Gastrocnemius medialis (tissue), 4 donors: ENCODE measurements at regions not wholly inside any gene's neighbourhood (a gene's known extent, or its start where the extent isn't known, plus 50 kb on each side); places are given as distances from the start of the nearest gene placed in this dataset.

Experiments used
- ATAC-seq, 2 donors: fragments of 150-250 bp; one replicate each; pipeline ENCODE4 v1.9.1; 2016
- DNase-seq, 2 donors: peaks; one replicate each; pipeline ENCODE4 v3.0.0-alpha.2; 2019
- H3K27ac ChIP-seq, 4 donors: fragments of 200-600 bp; sonication (generic); 1 replicate in 1 of 4; 2 replicates in 3 of 4; pipeline ENCODE4 v1.5.1; 2016 to 2018; ENCODE audit warnings: mild to moderate bottlenecking in 2 of 4, moderate library complexity in 1 of 4
- H3K27me3 ChIP-seq, 3 donors: fragments of 200-600 bp; sonication (generic) in 2 of 3; 1 replicate in 1 of 3; 2 replicates in 2 of 3; pipeline versions ENCODE4 v1.5.1 to v1.6.0; 2016 to 2019; ENCODE audit warnings: mild to moderate bottlenecking in 1 of 3, moderate library complexity in 1 of 3
- H3K36me3 ChIP-seq, 2 donors: fragments of 200-600 bp; sonication (generic) in 1 of 2; one replicate each; pipeline ENCODE4 v1.5.1; 2017 to 2018
- H3K4me1 ChIP-seq, 2 donors: fragments of 200-600 bp; sonication (generic) in 1 of 2; one replicate each; pipeline ENCODE4 v1.5.1; 2016 to 2017; ENCODE audit warnings: mild to moderate bottlenecking in 2 of 2
- H3K4me3 ChIP-seq, 4 donors: fragments of 200-600 bp; sonication (generic) in 3 of 4; 1 replicate in 1 of 4; 2 replicates in 3 of 4; pipeline ENCODE4 v1.5.1; 2016 to 2019; ENCODE audit warnings: mild to moderate bottlenecking in 2 of 4
- H3K9me3 ChIP-seq, 3 donors: fragments of 200-600 bp; sonication (generic) in 2 of 3; 1 replicate in 1 of 3; 2 replicates in 2 of 3; pipeline ENCODE4 v1.5.1; 2016 to 2019
- CTCF ChIP-seq, 5 experiments: fragments of 450-650 bp in 3 of 5; fragments of 200-600 bp in 2 of 5; sonication (generic) in 2 of 5; IDR thresholded peaks in 4 of 5; conservative IDR thresholded peaks in 1 of 5; 1 replicate in 4 of 5; 2 replicates in 1 of 5; pipeline ENCODE4 v1.5.1; 2016 to 2019; ENCODE audit warnings: antibody characterized with exemption in 5 of 5, mild to moderate bottlenecking in 3 of 5, moderate library complexity in 3 of 5
- POLR2A ChIP-seq, 2 donors: fragments of 450-650 bp; IDR thresholded peaks; one replicate each; pipeline ENCODE4 v1.6.1; 2017; ENCODE audit warnings: antibody characterized with exemption in 2 of 2, mild to moderate bottlenecking in 2 of 2, moderate library complexity in 2 of 2
- in situ Hi-C, 4 donors: fragments of 200-750 bp; cut with MboI; loops; one replicate each; pipeline versions ENCODE4 v1.15.0 to v1.8.0; 2017; ENCODE audit warnings: low sequenced_read_pairs in 4 of 4
- intact Hi-C: fragments of 100-400 bp; cut with DNase I; formaldehyde crosslinking; loops from one replicate; pipeline ENCODE4 v1.15.1; 2023; ENCODE audit warnings: low total_unique reads

- TF ChIP-seq POLR2A (IDR thresholded peaks at IDR 0.05) (no peak), CTCF (IDR thresholded peaks at IDR 0.05 in 4 of 5, conservative IDR thresholded peaks at IDR 0.05 in 1 of 5) (no peak)
- Histone ChIP-seq H3K9me3 (no peaks in the 10 kb centered on the region), H3K4me1 (no peaks in the 10 kb centered on the region), H3K27me3 (no peaks in the 10 kb centered on the region), H3K36me3 (no peaks in the 10 kb centered on the region), H3K4me3 (no peak overlapping the region), H3K27ac (no peak overlapping the region)
- in situ Hi-C loops (no loop called here), intact Hi-C loops (no loop called here)
- DNase-seq, result no peak
- no peak for ATAC-seq
Measured at GRCh38 chr2:100662866-100663265, 100.1 kb downstream of the PDCL3 start.

DNA sequence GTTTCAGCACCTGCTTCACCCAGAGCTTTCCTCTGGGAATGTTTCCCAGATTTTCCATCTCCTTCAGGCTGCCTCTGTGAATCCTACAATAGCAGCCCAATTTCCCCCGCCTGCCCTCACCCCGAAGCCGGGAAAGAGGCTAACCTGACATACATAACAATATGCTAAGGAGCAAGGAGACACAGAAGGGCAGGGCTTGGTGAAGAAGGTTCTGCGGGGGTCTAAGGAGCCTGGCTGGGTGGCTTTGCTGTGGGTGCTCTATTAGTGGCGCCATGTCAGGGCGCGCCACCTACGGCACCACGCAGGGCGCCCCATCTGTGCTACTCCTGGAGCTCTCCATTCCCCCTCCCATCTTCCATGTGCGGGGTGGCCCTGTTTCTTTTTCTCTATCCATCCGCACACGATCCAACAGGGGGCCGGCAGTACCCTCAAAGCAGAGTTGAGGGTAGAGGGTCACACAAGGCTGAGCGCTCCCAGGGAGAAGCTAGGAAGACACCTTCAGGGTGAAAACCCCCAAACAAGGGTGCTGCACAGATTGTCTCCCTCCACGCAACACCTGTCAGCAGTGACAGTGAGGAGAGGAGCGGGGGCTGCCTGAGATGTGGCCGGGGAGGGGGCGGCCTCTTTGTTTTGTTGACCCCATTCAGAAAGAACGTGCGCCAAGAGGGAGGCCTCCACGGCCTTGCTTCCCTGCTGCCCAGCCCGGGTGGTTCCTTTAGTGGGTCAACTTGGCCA, 101.4 kb downstream of the PDCL3 start:
- in situ Hi-C loops, result no loop called here
- no peaks in the 10 kb centered on the region for H3K36me3 ChIP-seq
- DNase-seq, result no peak

DNA sequence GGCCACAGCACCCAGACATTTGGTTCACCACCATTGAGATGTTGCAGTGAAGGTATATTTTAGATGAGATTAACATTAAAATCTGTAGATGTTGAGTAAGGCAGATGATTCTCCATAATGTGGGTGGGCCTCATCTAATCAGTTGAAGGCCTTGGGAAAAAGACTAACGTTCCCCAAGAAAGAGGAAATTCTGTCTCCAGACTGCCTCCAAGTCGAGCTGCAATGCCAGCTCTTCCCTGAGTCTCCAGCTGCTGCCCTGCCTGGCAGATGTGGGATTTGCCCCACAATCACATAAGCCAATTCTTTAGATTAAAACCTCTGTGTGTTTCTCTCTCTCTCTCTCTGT, 101.9 kb downstream of the PDCL3 start:
- H3K9me3 ChIP-seq, result no peaks in the 10 kb centered on the region
- no peaks in the 10 kb centered on the region for H3K36me3 ChIP-seq
- ATAC-seq (no peak), DNase-seq (no peak)
- H3K4me3 ChIP-seq, result no peak overlapping the region
- H3K27me3 ChIP-seq, result no peaks in the 10 kb centered on the region
- no peak for TF ChIP-seq POLR2A (IDR thresholded peaks at IDR 0.05)
- no peak for TF ChIP-seq CTCF (IDR thresholded peaks at IDR 0.05 in 4 of 5, conservative IDR thresholded peaks at IDR 0.05 in 1 of 5)
- H3K4me1 ChIP-seq, result no peaks in the 10 kb centered on the region
- no peak overlapping the region for H3K27ac ChIP-seq
- intact Hi-C loops, result no loop called here
- in situ Hi-C loops, result no loop called here

More for the DNA sequence above, 101.4 kb downstream of the PDCL3 start:
- Histone ChIP-seq H3K4me1 (no peaks in the 10 kb centered on the region), H3K4me3 (no peak overlapping the region), H3K27me3 (no peaks in the 10 kb centered on the region), H3K27ac (no peak overlapping the region), H3K9me3 (no peaks in the 10 kb centered on the region)
- intact Hi-C loops, result no loop called here
- no peak for ATAC-seq
- TF ChIP-seq POLR2A (IDR thresholded peaks at IDR 0.05) (no peak), CTCF (IDR thresholded peaks at IDR 0.05 in 4 of 5, conservative IDR thresholded peaks at IDR 0.05 in 1 of 5) (no peak)

- intact Hi-C loops (no loop called here), in situ Hi-C loops (no loop called here)
- no peaks in the 10 kb centered on the region for H3K4me1 ChIP-seq
- no peaks in the 10 kb centered on the region for H3K36me3 ChIP-seq
- H3K4me3 ChIP-seq, result no peak overlapping the region
- TF ChIP-seq CTCF (IDR thresholded peaks at IDR 0.05 in 4 of 5, conservative IDR thresholded peaks at IDR 0.05 in 1 of 5), result no peak
- no peak for TF ChIP-seq POLR2A (IDR thresholded peaks at IDR 0.05)
- ATAC-seq (no peak), DNase-seq (no peak)
- H3K9me3 ChIP-seq, result no peaks in the 10 kb centered on the region
- H3K27me3 ChIP-seq, result no peaks in the 10 kb centered on the region
- no peak overlapping the region for H3K27ac ChIP-seq
Measured at GRCh38 chr2:100666996-100667395, 104.2 kb downstream of the PDCL3 start.

DNA sequence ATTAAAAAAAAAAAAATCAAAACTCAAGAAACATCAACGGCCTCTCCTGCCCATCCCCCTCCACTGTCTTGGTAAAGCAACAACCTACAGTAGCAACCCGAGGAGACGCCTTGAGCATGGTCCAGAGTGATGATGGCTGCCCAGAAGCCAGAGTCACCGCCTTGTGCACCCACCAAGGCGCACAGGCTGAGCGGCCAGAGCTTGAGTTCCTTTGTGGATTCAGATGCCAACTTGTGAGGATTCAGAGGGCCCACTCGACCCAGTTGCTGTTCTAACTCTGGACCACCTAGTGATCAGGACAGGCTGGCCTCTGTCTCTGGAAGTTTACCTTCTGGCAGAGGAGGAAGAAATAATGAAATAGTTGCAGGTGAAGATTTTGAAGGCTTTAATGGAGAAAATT, 105.0 kb downstream of the PDCL3 start:
- ATAC-seq (no peak), DNase-seq (no peak)
- TF ChIP-seq CTCF (IDR thresholded peaks at IDR 0.05 in 4 of 5, conservative IDR thresholded peaks at IDR 0.05 in 1 of 5) (no peak), POLR2A (IDR thresholded peaks at IDR 0.05) (no peak)
- no peak overlapping the region for H3K4me3 ChIP-seq
- in situ Hi-C loops, result no loop called here
- no peaks in the 10 kb centered on the region for H3K36me3 ChIP-seq
- H3K9me3 ChIP-seq, result no peaks in the 10 kb centered on the region
- H3K27ac ChIP-seq, result no peak overlapping the region
- no peaks in the 10 kb centered on the region for H3K4me1 ChIP-seq
- intact Hi-C loops, result no loop called here
- no peaks in the 10 kb centered on the region for H3K27me3 ChIP-seq
